ENCODE measurements at regions not wholly inside any gene's neighbourhood (a gene's known extent, or its start where the extent isn't known, plus 50 kb on each side); places are given as distances from the start of the nearest gene placed in this dataset.

DNA sequence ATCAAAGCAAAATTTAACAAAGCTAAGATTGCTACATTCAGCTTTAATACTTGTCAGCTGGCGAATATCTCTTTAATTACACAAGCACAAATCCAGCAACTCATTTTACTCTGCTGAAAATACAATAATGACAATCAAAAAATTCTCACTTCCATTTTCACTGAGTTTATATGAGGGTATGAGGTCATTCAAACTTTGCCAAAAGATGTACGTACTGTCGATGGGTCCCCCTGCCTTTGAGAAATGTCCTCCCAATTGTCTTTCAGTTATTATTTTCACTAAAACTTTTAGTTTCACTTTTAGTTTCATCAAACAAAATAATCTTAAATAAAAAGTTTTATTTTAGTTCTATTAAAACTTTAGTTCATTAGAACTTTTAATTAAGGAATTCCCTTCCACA, 159.5 kb upstream of the WDR11 start:
- Histone ChIP-seq H2AFZ (replicated peaks) (no peak overlapping the region), H3K9ac (no peak overlapping the region), H4K20me1 (ENCODE audit: low read depth) (no peaks in the 10 kb centered on the region), H3K4me3 (no peak overlapping the region), H3K4me2 (no peak overlapping the region), H3K4me1 (no peaks in the 10 kb centered on the region), H3K27me3 (no peaks in the 10 kb centered on the region), H3K36me3 (no peaks in the 10 kb centered on the region), H3K9me3 (ENCODE audit: low read depth) (peaks cover 10% of the 10 kb centered on the region), H3K27ac (no peak overlapping the region), H3K79me2 (ENCODE audit: low read depth) (no peaks in the 10 kb centered on the region), H3F3A (ENCODE audit: low read depth) (no peaks in the 10 kb centered on the region)
- H3K36me3 Mint-ChIP-seq, result no peaks in the 10 kb centered on the region
- peaks cover 10% of the 10 kb centered on the region for H3K4me1 Mint-ChIP-seq
- no peak overlapping the region for H3K27ac Mint-ChIP-seq
- TF ChIP-seq, protein P1, sequence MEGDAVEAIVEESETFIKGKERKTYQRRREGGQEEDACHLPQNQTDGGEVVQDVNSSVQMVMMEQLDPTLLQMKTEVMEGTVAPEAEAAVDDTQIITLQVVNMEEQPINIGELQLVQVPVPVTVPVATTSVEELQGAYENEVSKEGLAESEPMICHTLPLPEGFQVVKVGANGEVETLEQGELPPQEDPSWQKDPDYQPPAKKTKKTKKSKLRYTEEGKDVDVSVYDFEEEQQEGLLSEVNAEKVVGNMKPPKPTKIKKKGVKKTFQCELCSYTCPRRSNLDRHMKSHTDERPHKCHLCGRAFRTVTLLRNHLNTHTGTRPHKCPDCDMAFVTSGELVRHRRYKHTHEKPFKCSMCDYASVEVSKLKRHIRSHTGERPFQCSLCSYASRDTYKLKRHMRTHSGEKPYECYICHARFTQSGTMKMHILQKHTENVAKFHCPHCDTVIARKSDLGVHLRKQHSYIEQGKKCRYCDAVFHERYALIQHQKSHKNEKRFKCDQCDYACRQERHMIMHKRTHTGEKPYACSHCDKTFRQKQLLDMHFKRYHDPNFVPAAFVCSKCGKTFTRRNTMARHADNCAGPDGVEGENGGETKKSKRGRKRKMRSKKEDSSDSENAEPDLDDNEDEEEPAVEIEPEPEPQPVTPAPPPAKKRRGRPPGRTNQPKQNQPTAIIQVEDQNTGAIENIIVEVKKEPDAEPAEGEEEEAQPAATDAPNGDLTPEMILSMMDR (IDR thresholded peaks at IDR 0.05), result no peak
- TF ChIP-seq EZH2phosphoT487 (IDR thresholded peaks at IDR 0.05), result no peak
- TF ChIP-seq EZH2 (IDR thresholded peaks at IDR 0.05), result no peak
- peaks cover 4% of the 10 kb centered on the region for H3K27me3 Mint-ChIP-seq (ENCODE audit: insufficient read depth, low read depth)
- no peak overlapping the region for H3K4me3 Mint-ChIP-seq
- no peak for DNase-seq (ENCODE audit: low spot score)
- peaks cover 7% of the 10 kb centered on the region for H3K9me3 Mint-ChIP-seq

- Histone ChIP-seq H2AFZ (replicated peaks) (no peak overlapping the region), H3K9me3 (ENCODE audit: low read depth) (no peaks in the 10 kb centered on the region), H3K4me2 (no peak overlapping the region), H3K36me3 (peaks cover 9% of the 10 kb centered on the region), H3K27me3 (no peaks in the 10 kb centered on the region), H3K9ac (no peak overlapping the region), H3K4me1 (no peaks in the 10 kb centered on the region), H3F3A (ENCODE audit: low read depth) (no peaks in the 10 kb centered on the region), H3K79me2 (ENCODE audit: low read depth) (no peaks in the 10 kb centered on the region), H3K27ac (no peak overlapping the region), H4K20me1 (ENCODE audit: low read depth) (no peaks in the 10 kb centered on the region), H3K4me3 (no peak overlapping the region)
- H3K4me1 Mint-ChIP-seq, result no peaks in the 10 kb centered on the region
- H3K27me3 Mint-ChIP-seq (ENCODE audit: insufficient read depth, low read depth), result no peaks in the 10 kb centered on the region
- no peak overlapping the region for H3K4me3 Mint-ChIP-seq
- DNase-seq (ENCODE audit: low spot score), result no peak
- H3K9me3 Mint-ChIP-seq, result peaks cover 5% of the 10 kb centered on the region
- H3K27ac Mint-ChIP-seq, result no peak overlapping the region
- TF ChIP-seq EZH2phosphoT487 (IDR thresholded peaks at IDR 0.05) (no peak), EZH2 (IDR thresholded peaks at IDR 0.05) (no peak)
- TF ChIP-seq, protein P1 (IDR thresholded peaks at IDR 0.05), result no peak
- H3K36me3 Mint-ChIP-seq, result no peaks in the 10 kb centered on the region
Observed at GRCh38 chr10:120700426-120700825, 150.7 kb upstream of the WDR11 start.

GRCh38 chr10:120701381-120701780, 149.8 kb upstream of the WDR11 start:
- H3K79me2 ChIP-seq (ENCODE audit: low read depth), result no peaks in the 10 kb centered on the region
- H4K20me1 ChIP-seq (ENCODE audit: low read depth), result no peaks in the 10 kb centered on the region
- H3K9me3 ChIP-seq (ENCODE audit: low read depth), result no peaks in the 10 kb centered on the region
- TF ChIP-seq EZH2phosphoT487 (IDR thresholded peaks at IDR 0.05) (no peak), EZH2 (IDR thresholded peaks at IDR 0.05) (no peak)
- TF ChIP-seq, protein P1 (IDR thresholded peaks at IDR 0.05), result no peak
- no peaks in the 10 kb centered on the region for H3K27me3 Mint-ChIP-seq (ENCODE audit: insufficient read depth, low read depth)
- H3K27ac ChIP-seq, result no peak overlapping the region
- no peak overlapping the region for H3K27ac Mint-ChIP-seq
- H3K36me3 Mint-ChIP-seq, result no peaks in the 10 kb centered on the region
- peaks cover 5% of the 10 kb centered on the region for H3K9me3 Mint-ChIP-seq
- no peaks in the 10 kb centered on the region for H3K4me1 Mint-ChIP-seq
- H3K36me3 ChIP-seq, result peaks cover 9% of the 10 kb centered on the region
- H3K4me3 Mint-ChIP-seq, result no peak overlapping the region
- H2AFZ ChIP-seq (replicated peaks), result no peak overlapping the region
- no peak for DNase-seq (ENCODE audit: low spot score)
- H3K4me1 ChIP-seq, result no peaks in the 10 kb centered on the region
- H3K4me2 ChIP-seq, result no peak overlapping the region
- H3K27me3 ChIP-seq, result no peaks in the 10 kb centered on the region
- H3F3A ChIP-seq (ENCODE audit: low read depth), result no peaks in the 10 kb centered on the region
- no peak overlapping the region for H3K4me3 ChIP-seq
- H3K9ac ChIP-seq, result no peak overlapping the region
